Sciatic nerve (tissue), 2 donors: ENCODE measurements at regions not wholly inside any gene's neighbourhood (a gene's known extent, or its start where the extent isn't known, plus 50 kb on each side); places are given as distances from the start of the nearest gene placed in this dataset.
"Not testable (repeated sequence)": the region's sequence is repeated elsewhere in the genome, so short reads cannot be mapped to it uniquely, and the experiment has no call there.

Source experiments
- ATAC-seq: fragments of 200-7000 bp; cut with Tn5 transposase; one replicate; pipeline ENCODE4 v1.9.1; 2020; ENCODE audit warnings: mild to moderate bottlenecking, moderate library complexity
- DNase-seq: peaks from one replicate; pipeline ENCODE4 v3.0.0-alpha.2; 2020; ENCODE audit warnings: low spot score
- intact Hi-C: fragments of 100-400 bp; cut with DNase I; formaldehyde crosslinking; loops from one replicate; pipeline ENCODE4 v1.14.2; 2022
- donor health status: DM: no; HTN: no; CAD: no.
- donor health status: DM: no; HTN: no; CAD: no.

GRCh38 chr22:25281675-25282345, 62.4 kb downstream of the CRYBB2 start:
- DNase-seq: no peak
- ATAC-seq: no peak
- intact Hi-C loops: no loop called here

- intact Hi-C loops: no loop called here
Measured at GRCh38 chr22:25282346-25282670, 62.9 kb downstream of the CRYBB2 start.

GRCh38 chr22:25282671-25283561, 63.5 kb downstream of the CRYBB2 start:
- no peak for DNase-seq
- no peak for ATAC-seq
- intact Hi-C loops: no loop called here

More at GRCh38 chr22:25282346-25282670, 62.9 kb downstream of the CRYBB2 start:
- DNase-seq: no peak
- no peak for ATAC-seq

- ATAC-seq, DNase-seq, intact Hi-C loops: not testable (repeated sequence)
Measured at GRCh38 chr22:25288481-25288880, 69.0 kb downstream of the CRYBB2 start.

- DNase-seq, ATAC-seq, intact Hi-C loops: not testable (repeated sequence)
Measured at GRCh38 chr22:25301912-25302311, 82.5 kb downstream of the CRYBB2 start.

GRCh38 chr22:25309586-25309985, 90.1 kb downstream of the CRYBB2 start:
- intact Hi-C loops, ATAC-seq, DNase-seq: not testable (repeated sequence)

- intact Hi-C loops, DNase-seq, ATAC-seq: not testable (repeated sequence)
Measured at GRCh38 chr22:25311924-25312323, 92.5 kb downstream of the CRYBB2 start.

GRCh38 chr22:25318081-25318823, 98.8 kb downstream of the CRYBB2 start:
- DNase-seq (no peak), ATAC-seq (no peak)
- intact Hi-C loops: no loop called here

- ATAC-seq: no peak
- no peak for DNase-seq
- intact Hi-C loops: no loop called here
Measured at GRCh38 chr22:25327018-25327755, 107.7 kb downstream of the CRYBB2 start.

- intact Hi-C loops: no loop called here
- DNase-seq (no peak), ATAC-seq (no peak)
Measured at GRCh38 chr22:25331050-25331449, 111.6 kb downstream of the CRYBB2 start.

GRCh38 chr22:25331911-25332310, 112.5 kb downstream of the CRYBB2 start:
- DNase-seq, intact Hi-C loops, ATAC-seq: not testable (repeated sequence)

GRCh38 chr22:25332386-25332785, 112.9 kb downstream of the CRYBB2 start:
- intact Hi-C loops: no loop called here
- DNase-seq: no peak
- no peak for ATAC-seq

- intact Hi-C loops: no loop called here
- ATAC-seq: no peak
- no peak for DNase-seq
Measured at GRCh38 chr22:25334162-25334490, 114.7 kb downstream of the CRYBB2 start.

- intact Hi-C loops, DNase-seq, ATAC-seq: not testable (repeated sequence)
Measured at GRCh38 chr22:25334631-25335030, 115.2 kb downstream of the CRYBB2 start.

- DNase-seq, ATAC-seq, intact Hi-C loops: not testable (repeated sequence)
Measured at GRCh38 chr22:25335276-25335675, 115.8 kb downstream of the CRYBB2 start.

GRCh38 chr22:25340536-25340935, 121.1 kb downstream of the CRYBB2 start:
- intact Hi-C loops, DNase-seq, ATAC-seq: not testable (repeated sequence)

- DNase-seq, intact Hi-C loops, ATAC-seq: not testable (repeated sequence)
Measured at GRCh38 chr22:25344366-25344765, 124.9 kb downstream of the CRYBB2 start.

GRCh38 chr22:25346859-25347751, 127.7 kb downstream of the CRYBB2 start:
- DNase-seq (no peak), ATAC-seq (no peak)

More at GRCh38 chr22:25346859-25347751, 127.7 kb downstream of the CRYBB2 start:
- intact Hi-C loops: no loop called here
